WTC11 (cell line): ENCODE measurements at regions not wholly inside any gene's neighbourhood (a gene's known extent, or its start where the extent isn't known, plus 50 kb on each side); places are given as distances from the start of the nearest gene placed in this dataset.

Experiments used
- ATAC-seq: fragments of 200-7000 bp; cut with Tn5 transposase; 2 replicates; pipeline ENCODE4 v1.10.0; 2021; ENCODE audit warnings: mild to moderate bottlenecking, moderate library complexity
- CTCF ChIA-PET: fragments of 300-600 bp; sonication (Branson Sonifier 250); formaldehyde crosslinking; loops from one replicate; lab custom pipeline; 2021; ENCODE audit warnings: antibody characterized with exemption; lab: Charles Lee
- POLR2A ChIA-PET: fragments of 350-600 bp; sonication (Branson Sonifier 250); formaldehyde crosslinking; loops from one replicate; lab custom pipeline; 2021; ENCODE audit warnings: antibody characterized with exemption; lab: Charles Lee
- DNase-seq: peaks from one replicate; pipeline ENCODE4 v3.0.0; 2021; ENCODE audit warnings: low spot score
- H3K27ac Mint-ChIP-seq: 2 replicates; pipeline ENCODE4 v1.8.0; 2021; ENCODE audit warnings: mixed read lengths
- H3K27me3 Mint-ChIP-seq: 2 replicates; pipeline ENCODE4 v1.8.0; 2021; ENCODE audit warnings: low read depth, mild to moderate bottlenecking, moderate library complexity, mixed read lengths
- H3K36me3 Mint-ChIP-seq: 2 replicates; pipeline ENCODE4 v1.8.0; 2021; ENCODE audit warnings: mixed read lengths
- H3K4me1 Mint-ChIP-seq: 2 replicates; pipeline ENCODE4 v1.8.0; 2022; ENCODE audit warnings: mixed read lengths
- H3K4me3 Mint-ChIP-seq: 2 replicates; pipeline ENCODE4 v1.8.0; 2021; ENCODE audit warnings: mild to moderate bottlenecking, moderate library complexity, mixed read lengths
- H3K9me3 Mint-ChIP-seq: 2 replicates; pipeline ENCODE4 v1.8.0; 2021; ENCODE audit warnings: mixed read lengths
- E2F1 ChIP-seq: sonication (generic); formaldehyde crosslinking; IDR thresholded peaks from 2 replicates; pipeline ENCODE4 v1.8.0; 2022; ENCODE audit warnings: mild to moderate bottlenecking, missing genetic modification reagents
- ESRRA ChIP-seq: sonication (generic); formaldehyde crosslinking; IDR thresholded peaks from 2 replicates; pipeline ENCODE4 v1.8.1; 2022; ENCODE audit warnings: mild to moderate bottlenecking, missing genetic modification reagents, borderline replicate concordance
- FOXJ3 ChIP-seq: sonication (generic); formaldehyde crosslinking; IDR thresholded peaks from 2 replicates; pipeline ENCODE4 v1.9.0; 2021; ENCODE audit warnings: missing genetic modification reagents, mild to moderate bottlenecking, borderline replicate concordance
- MYBL2 ChIP-seq: sonication (generic); formaldehyde crosslinking; IDR thresholded peaks from 2 replicates; pipeline ENCODE4 v1.8.1; 2023; ENCODE audit warnings: mild to moderate bottlenecking, moderate library complexity, missing genetic modification reagents
- NFATC4 ChIP-seq: fragments of 250-450 bp; sonication (Bioruptor Pico); IDR thresholded peaks from 2 replicates; pipeline ENCODE4 v1.9.0; 2021; ENCODE audit warnings: mild to moderate bottlenecking
- PRDM15 ChIP-seq: sonication (generic); formaldehyde crosslinking; IDR thresholded peaks from 2 replicates; pipeline ENCODE4 v1.8.0; 2022; ENCODE audit warnings: missing genetic modification reagents
- PRRX2 ChIP-seq: fragments of 250-450 bp; sonication (Bioruptor Pico); IDR thresholded peaks from 2 replicates; pipeline ENCODE4 v1.8.0; 2021; ENCODE audit warnings: mild to moderate bottlenecking
- STAT6 ChIP-seq: sonication (generic); formaldehyde crosslinking; conservative IDR thresholded peaks from 2 replicates; pipeline ENCODE4 v1.8.1; 2023; ENCODE audit warnings: mild to moderate bottlenecking, low read depth, missing genetic modification reagents, moderate library complexity
- TEAD4 ChIP-seq: sonication (generic); formaldehyde crosslinking; IDR thresholded peaks from 2 replicates; pipeline ENCODE4 v1.8.0; 2022; ENCODE audit warnings: mild to moderate bottlenecking, missing genetic modification reagents
- TP53 ChIP-seq: sonication (generic); formaldehyde crosslinking; IDR thresholded peaks from 2 replicates; pipeline ENCODE4 v1.8.1; 2023; ENCODE audit warnings: mild to moderate bottlenecking, missing genetic modification reagents
- ZBTB21 ChIP-seq: sonication (generic); formaldehyde crosslinking; IDR thresholded peaks from 2 replicates; pipeline ENCODE4 v1.8.1; 2023; ENCODE audit warnings: mild to moderate bottlenecking, missing genetic modification reagents, borderline replicate concordance
- ZNF121 ChIP-seq: sonication (generic); formaldehyde crosslinking; IDR thresholded peaks from 2 replicates; pipeline ENCODE4 v1.8.0; 2023; ENCODE audit warnings: missing genetic modification reagents
- ZNF425 ChIP-seq: fragments of 250-450 bp; sonication (Bioruptor Pico); conservative IDR thresholded peaks from 2 replicates; pipeline ENCODE4 v1.9.0; 2021; ENCODE audit warnings: mild to moderate bottlenecking

DNA sequence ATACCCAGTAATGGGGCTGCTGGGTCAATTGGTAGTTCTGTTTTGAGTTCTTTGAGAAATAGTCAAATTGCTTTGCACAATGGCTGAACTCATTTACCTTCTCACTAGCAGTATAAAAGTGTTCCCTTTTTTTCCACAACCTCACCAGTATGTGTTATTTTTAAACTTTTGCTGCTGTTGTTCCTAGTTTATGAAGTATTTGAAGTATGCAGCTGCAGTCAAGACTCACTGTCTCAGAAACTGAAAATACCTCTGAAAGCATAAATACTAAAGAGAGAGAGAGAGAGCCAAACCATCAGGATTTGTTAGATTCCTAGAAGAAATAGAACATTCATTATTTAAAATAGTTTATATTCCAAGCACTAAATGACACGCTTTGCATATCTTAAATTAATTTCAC is 764.2 kb downstream of the NTRK3 start:
- Mint-ChIP-seq H3K9me3 (peaks cover 14% of the 10 kb centered on the region), H3K4me1 (no peaks in the 10 kb centered on the region)
- POLR2A ChIA-PET = no interaction called here

DNA sequence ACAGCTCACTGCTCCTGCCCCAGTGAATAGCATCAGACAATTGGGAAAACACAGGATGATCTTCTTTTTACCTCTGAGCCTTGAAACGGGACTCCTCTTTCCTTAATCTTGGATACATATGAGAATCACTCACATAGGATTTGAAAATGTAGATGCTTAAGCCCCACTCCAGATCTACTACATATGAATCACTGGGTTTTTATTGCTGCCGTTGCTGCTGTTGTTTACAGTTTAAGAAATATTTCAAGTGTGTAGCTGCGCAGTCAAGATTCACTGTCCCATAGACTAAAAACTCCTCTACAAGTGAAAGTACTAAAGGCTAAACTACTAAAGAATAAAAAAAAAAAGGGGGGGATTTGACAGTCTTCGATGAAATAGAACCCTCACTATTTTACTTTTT is 765.9 kb downstream of the NTRK3 start:
- Mint-ChIP-seq H3K4me1 (no peaks in the 10 kb centered on the region), H3K9me3 (peaks cover 14% of the 10 kb centered on the region), H3K4me3 (no peak overlapping the region), H3K27ac (no peak overlapping the region), H3K36me3 (no peaks in the 10 kb centered on the region), H3K27me3 (no peaks in the 10 kb centered on the region; the same call in 1 of the 2 replicates)
- ChIA-PET CTCF (no interaction called here), POLR2A (no interaction called here)
- DNase-seq = no peak
- TF ChIP-seq ZNF425 (CRISPR knock-in tag) (no peak), NFATC4 (no peak), ZNF121 (CRISPR knock-in tag) (no peak), STAT6 (CRISPR knock-in tag) (no peak)
- no peak for ATAC-seq

More for the DNA sequence above, 764.2 kb downstream of the NTRK3 start:
- Mint-ChIP-seq H3K36me3 (no peaks in the 10 kb centered on the region), H3K4me3 (no peak overlapping the region)
- CTCF ChIA-PET = no interaction called here
- no peak for ATAC-seq
- DNase-seq = no peak
- no peak for TF ChIP-seq ESRRA (CRISPR knock-in tag)
- no peak for TF ChIP-seq MYBL2 (CRISPR knock-in tag)
- TF ChIP-seq PRRX2 (CRISPR knock-in tag) = no peak
- no peak for TF ChIP-seq PRDM15 (CRISPR knock-in tag)
- TF ChIP-seq FOXJ3 (CRISPR knock-in tag) = no peak
- TF ChIP-seq ZBTB21 (CRISPR knock-in tag) = no peak
- TF ChIP-seq TP53 (CRISPR knock-in tag) = no peak
- no peak for TF ChIP-seq TEAD4 (CRISPR knock-in tag)
- TF ChIP-seq ZNF121 (CRISPR knock-in tag) = no peak
- TF ChIP-seq, all 79 proteins: peak for 0
- no peaks in the 10 kb centered on the region; the same call in 1 of the 2 replicates for H3K27me3 Mint-ChIP-seq
- H3K27ac Mint-ChIP-seq = no peak overlapping the region

DNA sequence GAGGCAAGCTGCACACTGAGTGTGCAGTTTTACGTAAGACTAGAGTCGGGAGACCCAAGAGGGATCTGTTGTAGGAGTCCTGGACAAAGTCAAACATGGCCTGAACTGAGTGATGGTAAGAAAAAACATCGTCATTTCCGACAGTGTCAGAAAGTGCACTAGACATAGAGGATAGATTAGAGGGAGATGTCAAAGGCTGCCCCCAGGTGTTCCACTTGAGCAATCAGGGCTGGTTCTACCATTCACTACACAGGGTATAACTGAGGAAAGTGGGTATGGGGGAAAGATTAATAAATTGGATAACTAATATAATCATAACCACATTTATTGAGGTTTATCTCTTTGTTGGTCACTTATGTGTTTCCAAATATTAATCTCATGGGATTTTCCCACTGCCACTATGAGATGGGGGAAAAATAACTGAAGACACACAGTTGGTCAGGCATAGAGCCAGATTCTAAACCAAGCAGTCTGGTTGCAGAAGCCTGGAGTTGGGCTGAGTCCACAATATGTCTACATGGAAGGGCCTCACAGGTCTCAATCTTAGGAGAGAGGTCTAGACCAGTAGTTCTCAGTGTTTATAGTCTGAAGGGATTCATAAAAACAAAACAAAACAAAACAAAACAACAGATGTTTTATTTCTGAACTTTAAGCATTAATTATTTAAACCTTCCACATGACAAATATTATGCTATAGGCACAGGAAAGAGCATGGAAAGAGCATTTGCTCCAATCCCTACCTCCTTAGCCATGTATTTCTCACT is 766.5 kb downstream of the NTRK3 start:
- no peak overlapping the region for H3K4me3 Mint-ChIP-seq
- POLR2A ChIA-PET = no interaction called here
- ATAC-seq (peak; percentile 47), DNase-seq (no peak)
- H3K4me1 Mint-ChIP-seq = no peaks in the 10 kb centered on the region
- peaks cover 11% of the 10 kb centered on the region for H3K9me3 Mint-ChIP-seq
- H3K27me3 Mint-ChIP-seq = no peaks in the 10 kb centered on the region; the same call in 1 of the 2 replicates
- TF ChIP-seq E2F1 (no peak), PRRX2 (CRISPR knock-in tag) (no peak)
- TF ChIP-seq, all 79 proteins: peak for 0
- no peaks in the 10 kb centered on the region for H3K36me3 Mint-ChIP-seq
- no peak overlapping the region for H3K27ac Mint-ChIP-seq
- CTCF ChIA-PET = no interaction called here
